ENCODE measurements at regions not wholly inside any gene's neighbourhood (a gene's known extent, or its start where the extent isn't known, plus 50 kb on each side); places are given as distances from the start of the nearest gene placed in this dataset.
A peak's percentile ranks its signal among the peaks of the same experiment; 100 is the strongest.

DNA sequence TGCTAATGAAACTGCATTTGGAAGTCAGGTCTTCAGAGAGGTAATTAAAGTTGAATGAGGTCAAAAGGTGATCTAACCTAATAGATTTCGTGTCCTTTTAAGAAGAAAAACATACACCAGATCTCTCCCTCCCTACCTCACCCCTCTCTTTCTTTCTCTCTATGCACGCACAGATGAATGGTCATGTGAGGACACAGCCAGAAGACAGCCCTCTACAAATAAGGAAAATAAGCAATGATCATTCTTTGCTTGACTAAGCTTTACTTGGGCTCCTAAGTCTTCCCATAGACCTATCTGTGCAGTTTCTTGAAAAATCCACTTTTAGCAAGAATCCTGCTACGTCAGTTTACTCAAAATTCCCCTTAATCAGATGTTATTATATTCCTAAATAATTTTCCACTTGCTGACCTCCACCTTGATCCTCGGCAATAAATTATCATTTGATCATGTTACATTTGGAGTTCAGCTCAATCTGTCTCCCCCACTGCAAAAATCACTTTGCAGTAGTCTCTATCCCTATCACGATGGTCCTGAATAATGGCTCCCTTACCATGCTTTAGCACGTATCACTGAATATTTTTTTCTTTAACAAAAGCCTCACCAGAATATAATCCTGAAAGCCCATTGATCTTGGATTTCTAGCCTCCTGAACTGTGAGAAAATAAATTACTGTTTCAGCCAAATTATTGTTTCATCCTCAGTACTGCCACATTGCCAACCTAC is 527.3 kb downstream of the GABRG1 start:
- no peak overlapping the region for H4K5ac ChIP-seq (ENCODE audit: low read length)
- no peak overlapping the region for H2BK120ac ChIP-seq (ENCODE audit: low read depth, low read length)
- H3K56ac ChIP-seq (ENCODE audit: low read length): no peak overlapping the region
- no peak overlapping the region for H2AK5ac ChIP-seq (ENCODE audit: low read length)
- H3K4ac ChIP-seq (ENCODE audit: low read depth, low read length): no peak overlapping the region
- H3K79me2 ChIP-seq (ENCODE audit: control insufficient read depth, insufficient read depth, low read length): no peaks in the 10 kb centered on the region
- H3K9ac ChIP-seq (ENCODE audit: low read length): no peak overlapping the region
- no peak overlapping the region for H2BK5ac ChIP-seq (ENCODE audit: low read length)
- no peak overlapping the region for H3K4me3 ChIP-seq (ENCODE audit: low read length)
- no peaks in the 10 kb centered on the region for H3K4me1 ChIP-seq (ENCODE audit: control insufficient read depth, low read depth, low read length)
- no peaks in the 10 kb centered on the region for H3K79me1 ChIP-seq (ENCODE audit: low read length)
- H4K8ac ChIP-seq (ENCODE audit: low read depth, low read length): no peak overlapping the region
- no peak overlapping the region for H2BK15ac ChIP-seq (replicated peaks; ENCODE audit: low read depth)
- H3K27ac ChIP-seq (ENCODE audit: low read depth, low read length): no peak overlapping the region
- H3K23ac ChIP-seq (ENCODE audit: low read length): no peak overlapping the region
- H3K18ac ChIP-seq (ENCODE audit: low read length): no peak overlapping the region
- no peak overlapping the region for H3K4me2 ChIP-seq (ENCODE audit: low read length)
- no peaks in the 10 kb centered on the region for H3K36me3 ChIP-seq (ENCODE audit: control insufficient read depth, insufficient read depth, low read length)
- H3K27me3 ChIP-seq (ENCODE audit: insufficient read depth, low read length, poor library complexity): no peaks in the 10 kb centered on the region
- no peak for DNase-seq
- no CpG with 5 or more reads among the region's 6 CpGs for WGBS (ENCODE audit: extremely low coverage, insufficient coverage, low lambda C conversion rate)

DNA sequence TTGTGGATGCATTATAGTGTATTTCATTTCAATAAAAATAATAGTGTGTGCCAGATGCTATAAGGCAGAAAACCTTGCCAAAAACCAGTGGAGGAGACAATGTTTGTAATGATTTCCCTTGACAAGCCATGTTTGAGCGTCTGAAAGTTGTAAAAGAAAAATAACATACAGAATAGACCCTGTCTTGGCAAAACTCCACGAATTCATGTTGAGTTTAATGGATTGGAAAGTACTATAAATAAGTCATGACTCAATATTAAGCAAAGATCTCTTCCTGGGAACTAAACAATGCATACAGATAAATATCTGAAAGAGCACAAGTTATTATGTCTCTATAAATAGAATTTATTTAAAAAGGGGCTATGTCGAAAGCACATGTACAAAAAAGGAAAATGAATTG is 543.5 kb downstream of the GABRG1 start:
- Histone ChIP-seq H3K36me3 (ENCODE audit: control insufficient read depth, insufficient read depth, low read length) (no peaks in the 10 kb centered on the region), H3K79me1 (ENCODE audit: low read length) (no peaks in the 10 kb centered on the region), H3K79me2 (ENCODE audit: control insufficient read depth, insufficient read depth, low read length) (no peaks in the 10 kb centered on the region), H2BK15ac (replicated peaks; ENCODE audit: low read depth) (no peak overlapping the region), H3K9ac (ENCODE audit: low read length) (no peak overlapping the region), H2AK5ac (ENCODE audit: low read length) (no peak overlapping the region), H3K23ac (ENCODE audit: low read length) (no peak overlapping the region), H2BK120ac (ENCODE audit: low read depth, low read length) (no peak overlapping the region), H3K18ac (ENCODE audit: low read length) (no peak overlapping the region), H3K27ac (ENCODE audit: low read depth, low read length) (no peak overlapping the region), H3K4ac (ENCODE audit: low read depth, low read length) (no peak overlapping the region), H3K4me3 (ENCODE audit: low read length) (no peak overlapping the region), H3K56ac (ENCODE audit: low read length) (no peak overlapping the region), H4K5ac (ENCODE audit: low read length) (no peak overlapping the region), H3K4me1 (ENCODE audit: control insufficient read depth, low read depth, low read length) (no peaks in the 10 kb centered on the region), H4K8ac (ENCODE audit: low read depth, low read length) (no peak overlapping the region), H3K27me3 (ENCODE audit: insufficient read depth, low read length, poor library complexity) (no peaks in the 10 kb centered on the region), H2BK5ac (ENCODE audit: low read length) (no peak overlapping the region), H3K4me2 (ENCODE audit: low read length) (no peak overlapping the region)
- no peak for DNase-seq
- no CpG with 5 or more reads among the region's 3 CpGs for WGBS (ENCODE audit: extremely low coverage, insufficient coverage, low lambda C conversion rate)

DNA sequence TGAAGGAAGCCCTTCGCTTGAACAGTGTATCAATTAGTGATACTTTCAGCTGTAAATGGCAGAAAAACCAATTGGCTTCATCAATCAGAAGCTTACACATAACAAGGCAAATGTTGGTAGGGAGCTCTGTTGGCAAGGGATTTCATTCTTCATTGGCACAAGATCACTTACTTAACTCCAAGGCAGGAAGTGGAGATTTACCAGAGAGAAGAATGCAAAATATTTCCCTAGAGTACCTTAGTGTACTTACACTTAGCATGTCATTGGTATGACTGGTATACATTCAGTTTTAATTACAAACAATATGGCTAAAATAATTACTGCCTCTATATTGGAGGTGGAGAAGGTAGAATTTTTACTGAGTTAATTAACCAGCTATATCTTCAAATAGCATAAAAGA is 545.0 kb downstream of the GABRG1 start:
- no peaks in the 10 kb centered on the region for H3K27me3 ChIP-seq (ENCODE audit: insufficient read depth, low read length, poor library complexity)
- no peak overlapping the region for H3K56ac ChIP-seq (ENCODE audit: low read length)
- H3K4me1 ChIP-seq (ENCODE audit: control insufficient read depth, low read depth, low read length): no peaks in the 10 kb centered on the region
- no peak overlapping the region for H3K4me2 ChIP-seq (ENCODE audit: low read length)
- no CpG with 5 or more reads among the region's 1 CpG for WGBS (ENCODE audit: extremely low coverage, insufficient coverage, low lambda C conversion rate)
- no peak overlapping the region for H3K4ac ChIP-seq (ENCODE audit: low read depth, low read length)
- no peak overlapping the region for H2BK5ac ChIP-seq (ENCODE audit: low read length)
- H2BK15ac ChIP-seq (replicated peaks; ENCODE audit: low read depth): no peak overlapping the region
- no peak overlapping the region for H3K4me3 ChIP-seq (ENCODE audit: low read length)
- no peak overlapping the region for H4K5ac ChIP-seq (ENCODE audit: low read length)
- H3K18ac ChIP-seq (ENCODE audit: low read length): no peak overlapping the region
- H3K79me1 ChIP-seq (ENCODE audit: low read length): no peaks in the 10 kb centered on the region
- no peak overlapping the region for H3K27ac ChIP-seq (ENCODE audit: low read depth, low read length)
- no peak overlapping the region for H2BK120ac ChIP-seq (ENCODE audit: low read depth, low read length)
- no peak overlapping the region for H2AK5ac ChIP-seq (ENCODE audit: low read length)
- H3K36me3 ChIP-seq (ENCODE audit: control insufficient read depth, insufficient read depth, low read length): no peaks in the 10 kb centered on the region
- H3K23ac ChIP-seq (ENCODE audit: low read length): no peak overlapping the region
- H4K8ac ChIP-seq (ENCODE audit: low read depth, low read length): no peak overlapping the region
- peak; percentile 15 for DNase-seq
- H3K79me2 ChIP-seq (ENCODE audit: control insufficient read depth, insufficient read depth, low read length): no peaks in the 10 kb centered on the region
- no peak overlapping the region for H3K9ac ChIP-seq (ENCODE audit: low read length)

- H3K18ac ChIP-seq (ENCODE audit: low read length): no peak overlapping the region
- H4K5ac ChIP-seq (ENCODE audit: low read length): no peak overlapping the region
- H3K4me1 ChIP-seq (ENCODE audit: control insufficient read depth, low read depth, low read length): no peaks in the 10 kb centered on the region
- no peak overlapping the region for H2AK5ac ChIP-seq (ENCODE audit: low read length)
- H3K4me2 ChIP-seq (ENCODE audit: low read length): no peak overlapping the region
- H3K56ac ChIP-seq (ENCODE audit: low read length): no peak overlapping the region
- H2BK15ac ChIP-seq (replicated peaks; ENCODE audit: low read depth): no peak overlapping the region
- no peak overlapping the region for H3K4me3 ChIP-seq (ENCODE audit: low read length)
- no peak overlapping the region for H2BK120ac ChIP-seq (ENCODE audit: low read depth, low read length)
- no peaks in the 10 kb centered on the region for H3K36me3 ChIP-seq (ENCODE audit: control insufficient read depth, insufficient read depth, low read length)
- H2BK5ac ChIP-seq (ENCODE audit: low read length): no peak overlapping the region
- no peaks in the 10 kb centered on the region for H3K79me1 ChIP-seq (ENCODE audit: low read length)
- H4K8ac ChIP-seq (ENCODE audit: low read depth, low read length): no peak overlapping the region
- WGBS (ENCODE audit: extremely low coverage, insufficient coverage, low lambda C conversion rate): no CpG with 5 or more reads among the region's 2 CpGs
- no peak overlapping the region for H3K27ac ChIP-seq (ENCODE audit: low read depth, low read length)
- no peak overlapping the region for H3K23ac ChIP-seq (ENCODE audit: low read length)
- H3K79me2 ChIP-seq (ENCODE audit: control insufficient read depth, insufficient read depth, low read length): no peaks in the 10 kb centered on the region
- no peaks in the 10 kb centered on the region for H3K27me3 ChIP-seq (ENCODE audit: insufficient read depth, low read length, poor library complexity)
- H3K9ac ChIP-seq (ENCODE audit: low read length): no peak overlapping the region
- H3K4ac ChIP-seq (ENCODE audit: low read depth, low read length): no peak overlapping the region
- no peak for DNase-seq
Measured at GRCh38 chr4:45576275-45576674, 547.6 kb downstream of the GABRG1 start.

- H3K79me2 ChIP-seq (ENCODE audit: control insufficient read depth, insufficient read depth, low read length): no peaks in the 10 kb centered on the region
- H3K4me1 ChIP-seq (ENCODE audit: control insufficient read depth, low read depth, low read length): no peaks in the 10 kb centered on the region
- H2BK5ac ChIP-seq (ENCODE audit: low read length): no peak overlapping the region
- no peak overlapping the region for H3K4me2 ChIP-seq (ENCODE audit: low read length)
- H3K27ac ChIP-seq (ENCODE audit: low read depth, low read length): no peak overlapping the region
- H3K36me3 ChIP-seq (ENCODE audit: control insufficient read depth, insufficient read depth, low read length): no peaks in the 10 kb centered on the region
- no peak overlapping the region for H3K9ac ChIP-seq (ENCODE audit: low read length)
- WGBS (ENCODE audit: extremely low coverage, insufficient coverage, low lambda C conversion rate): no CpG with 5 or more reads among the region's 1 CpG
- H4K5ac ChIP-seq (ENCODE audit: low read length): no peak overlapping the region
- H2BK15ac ChIP-seq (replicated peaks; ENCODE audit: low read depth): no peak overlapping the region
- H3K27me3 ChIP-seq (ENCODE audit: insufficient read depth, low read length, poor library complexity): no peaks in the 10 kb centered on the region
- no peak overlapping the region for H3K4ac ChIP-seq (ENCODE audit: low read depth, low read length)
- H3K79me1 ChIP-seq (ENCODE audit: low read length): no peaks in the 10 kb centered on the region
- no peak overlapping the region for H4K8ac ChIP-seq (ENCODE audit: low read depth, low read length)
- no peak overlapping the region for H3K23ac ChIP-seq (ENCODE audit: low read length)
- H3K56ac ChIP-seq (ENCODE audit: low read length): no peak overlapping the region
- H3K4me3 ChIP-seq (ENCODE audit: low read length): no peak overlapping the region
- H3K18ac ChIP-seq (ENCODE audit: low read length): no peak overlapping the region
- H2AK5ac ChIP-seq (ENCODE audit: low read length): no peak overlapping the region
- H2BK120ac ChIP-seq (ENCODE audit: low read depth, low read length): no peak overlapping the region
- no peak for DNase-seq
Measured at GRCh38 chr4:45569619-45570018, 554.2 kb downstream of the GABRG1 start.

- no peak overlapping the region for H3K23ac ChIP-seq (ENCODE audit: low read length)
- H3K79me2 ChIP-seq (ENCODE audit: control insufficient read depth, insufficient read depth, low read length): no peaks in the 10 kb centered on the region
- no peak overlapping the region for H3K27ac ChIP-seq (ENCODE audit: low read depth, low read length)
Measured at GRCh38 chr4:45568694-45569093, 555.2 kb downstream of the GABRG1 start.

More at GRCh38 chr4:45568694-45569093, 555.2 kb downstream of the GABRG1 start:
- Histone ChIP-seq H3K4me3 (ENCODE audit: low read length) (no peak overlapping the region), H2AK5ac (ENCODE audit: low read length) (no peak overlapping the region), H2BK15ac (replicated peaks; ENCODE audit: low read depth) (no peak overlapping the region), H2BK5ac (ENCODE audit: low read length) (no peak overlapping the region), H3K27me3 (ENCODE audit: insufficient read depth, low read length, poor library complexity) (no peaks in the 10 kb centered on the region), H3K18ac (ENCODE audit: low read length) (no peak overlapping the region), H3K4me2 (ENCODE audit: low read length) (no peak overlapping the region), H4K5ac (ENCODE audit: low read length) (no peak overlapping the region), H3K4me1 (ENCODE audit: control insufficient read depth, low read depth, low read length) (no peaks in the 10 kb centered on the region), H3K56ac (ENCODE audit: low read length) (no peak overlapping the region), H2BK120ac (ENCODE audit: low read depth, low read length) (no peak overlapping the region), H3K79me1 (ENCODE audit: low read length) (no peaks in the 10 kb centered on the region), H3K36me3 (ENCODE audit: control insufficient read depth, insufficient read depth, low read length) (no peaks in the 10 kb centered on the region), H4K8ac (ENCODE audit: low read depth, low read length) (no peak overlapping the region), H3K9ac (ENCODE audit: low read length) (no peak overlapping the region), H3K4ac (ENCODE audit: low read depth, low read length) (no peak overlapping the region)
- DNase-seq: no peak
- no CpG with 5 or more reads among the region's 3 CpGs for WGBS (ENCODE audit: extremely low coverage, insufficient coverage, low lambda C conversion rate)

Data from mesendoderm (in vitro differentiated cells).